ENCODE measurements at regions not wholly inside any gene's neighbourhood (a gene's known extent, or its start where the extent isn't known, plus 50 kb on each side); places are given as distances from the start of the nearest gene placed in this dataset.

- TF ChIP-seq, protein P1, sequence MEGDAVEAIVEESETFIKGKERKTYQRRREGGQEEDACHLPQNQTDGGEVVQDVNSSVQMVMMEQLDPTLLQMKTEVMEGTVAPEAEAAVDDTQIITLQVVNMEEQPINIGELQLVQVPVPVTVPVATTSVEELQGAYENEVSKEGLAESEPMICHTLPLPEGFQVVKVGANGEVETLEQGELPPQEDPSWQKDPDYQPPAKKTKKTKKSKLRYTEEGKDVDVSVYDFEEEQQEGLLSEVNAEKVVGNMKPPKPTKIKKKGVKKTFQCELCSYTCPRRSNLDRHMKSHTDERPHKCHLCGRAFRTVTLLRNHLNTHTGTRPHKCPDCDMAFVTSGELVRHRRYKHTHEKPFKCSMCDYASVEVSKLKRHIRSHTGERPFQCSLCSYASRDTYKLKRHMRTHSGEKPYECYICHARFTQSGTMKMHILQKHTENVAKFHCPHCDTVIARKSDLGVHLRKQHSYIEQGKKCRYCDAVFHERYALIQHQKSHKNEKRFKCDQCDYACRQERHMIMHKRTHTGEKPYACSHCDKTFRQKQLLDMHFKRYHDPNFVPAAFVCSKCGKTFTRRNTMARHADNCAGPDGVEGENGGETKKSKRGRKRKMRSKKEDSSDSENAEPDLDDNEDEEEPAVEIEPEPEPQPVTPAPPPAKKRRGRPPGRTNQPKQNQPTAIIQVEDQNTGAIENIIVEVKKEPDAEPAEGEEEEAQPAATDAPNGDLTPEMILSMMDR (IDR thresholded peaks at IDR 0.05): no peak
- no peak for TF ChIP-seq POLR2A (IDR thresholded peaks at IDR 0.05)
Observed at GRCh38 chr3:104632947-104633346, 733.8 kb upstream of the ALCAM start.
